Stomach smooth muscle (tissue), 2 donors: ENCODE measurements at regions not wholly inside any gene's neighbourhood (a gene's known extent, or its start where the extent isn't known, plus 50 kb on each side); places are given as distances from the start of the nearest gene placed in this dataset.

ENCODE experiments used
- H3K27ac ChIP-seq: one replicate; pipeline ENCODE4 v1.7.0; 2013; ENCODE audit warnings: mild to moderate bottlenecking, low read length, inconsistent platforms
- H3K27me3 ChIP-seq, 2 donors: one replicate each; pipeline ENCODE4 v1.7.0; 2013; ENCODE audit warnings: low read length in 2 of 2; ENCODE audit not compliant: insufficient read depth in 2 of 2, control insufficient read depth in 1 of 2
- H3K36me3 ChIP-seq, 2 donors: one replicate each; pipeline ENCODE4 v1.7.0; 2013; ENCODE audit warnings: low read length in 2 of 2; ENCODE audit not compliant: control insufficient read depth in 2 of 2, insufficient read depth in 2 of 2
- H3K4me1 ChIP-seq: one replicate; pipeline ENCODE4 v1.7.0; 2013; ENCODE audit warnings: low read length; ENCODE audit not compliant: control insufficient read depth, insufficient read depth
- H3K4me3 ChIP-seq, 2 donors: one replicate each; pipeline ENCODE4 v1.7.0; 2013; ENCODE audit warnings: low read length in 2 of 2
- H3K9ac ChIP-seq, 2 donors: one replicate each; pipeline ENCODE4 v1.7.0; 2013; ENCODE audit warnings: low read length in 2 of 2, mild to moderate bottlenecking in 1 of 2
- H3K9me3 ChIP-seq, 2 donors: one replicate each; pipeline ENCODE4 v1.7.0; 2013; ENCODE audit warnings: low read length in 2 of 2; ENCODE audit not compliant: control insufficient read depth in 2 of 2
- donor health status: healthy.
- donor health status: Pancreatic carcinoma.

DNA sequence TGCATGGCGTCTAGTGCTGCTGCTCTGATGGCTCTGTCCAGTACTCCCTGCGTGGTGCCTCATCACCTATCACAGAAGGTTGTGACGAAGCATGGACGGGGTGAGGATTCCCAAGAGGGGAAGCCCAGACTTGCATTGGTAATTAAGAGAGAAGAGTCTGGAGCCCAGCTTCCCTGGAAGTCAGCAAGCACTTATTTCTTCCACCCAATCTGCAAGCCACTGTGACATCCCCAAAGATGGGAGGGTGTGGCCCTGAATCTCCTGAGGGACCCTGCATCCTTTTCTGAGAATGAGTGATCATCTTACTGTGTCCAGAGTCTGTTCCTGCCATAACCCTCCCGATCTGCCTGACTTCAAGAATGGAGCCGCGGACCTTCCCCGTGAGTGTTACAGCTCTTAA lies 166.7 kb downstream of the PTPN20 start:
- Histone ChIP-seq H3K27me3 (peaks cover 0 to 4% of the 10 kb centered on the region in 2 donors), H3K36me3 (no peaks in the 10 kb centered on the region), H3K9ac (no peak overlapping the region), H3K4me1 (peaks cover 3% of the 10 kb centered on the region), H3K4me3 (no peak overlapping the region), H3K9me3 (no peaks in the 10 kb centered on the region), H3K27ac (no peak overlapping the region)

DNA sequence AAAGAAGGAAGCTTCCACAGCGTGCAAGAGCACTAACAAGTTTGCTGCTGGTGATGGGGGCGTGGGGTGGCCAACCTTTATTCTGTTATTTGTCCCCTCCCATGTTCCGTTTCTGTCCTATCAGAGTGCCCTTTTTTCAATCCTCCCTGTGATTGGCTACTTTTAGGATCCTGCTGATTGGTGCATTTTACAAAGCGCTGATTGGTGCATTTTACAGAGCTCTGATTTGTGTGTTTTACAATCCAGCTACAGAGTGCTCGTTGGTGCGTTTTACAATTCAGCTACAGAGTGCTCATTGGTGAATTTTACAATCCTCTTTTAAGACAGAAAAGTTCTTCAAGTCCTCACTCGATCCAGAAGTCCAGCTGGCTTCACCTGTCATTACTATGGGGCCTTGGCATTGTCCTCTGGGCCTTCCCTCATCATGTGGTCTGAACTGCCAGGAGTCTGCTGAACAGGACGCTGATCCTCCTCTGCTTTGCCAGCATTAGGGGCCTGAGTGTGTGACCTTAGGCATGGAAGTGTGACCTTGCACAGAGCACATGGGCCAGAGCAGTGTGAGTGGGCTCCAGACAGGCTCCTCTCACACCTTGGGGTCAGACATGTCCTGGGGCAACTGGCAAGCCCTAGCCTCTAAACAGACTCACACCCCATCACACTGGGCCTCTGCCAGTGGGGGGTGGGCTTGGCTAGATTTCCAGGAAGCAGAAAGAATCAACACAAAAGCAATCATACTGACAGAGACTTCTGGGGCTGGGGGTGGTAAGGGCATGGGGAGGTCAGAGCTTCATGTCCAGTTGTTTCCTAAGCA lies 167.4 kb downstream of the PTPN20 start:
- H3K9me3 ChIP-seq: no peaks in the 10 kb centered on the region
- peaks cover 0 to 4% of the 10 kb centered on the region in 2 donors for H3K27me3 ChIP-seq
- no peak overlapping the region for H3K27ac ChIP-seq
- peaks cover 3% of the 10 kb centered on the region for H3K4me1 ChIP-seq
- H3K4me3 ChIP-seq: no peak overlapping the region
- H3K9ac ChIP-seq: no peak overlapping the region
- no peaks in the 10 kb centered on the region for H3K36me3 ChIP-seq

DNA sequence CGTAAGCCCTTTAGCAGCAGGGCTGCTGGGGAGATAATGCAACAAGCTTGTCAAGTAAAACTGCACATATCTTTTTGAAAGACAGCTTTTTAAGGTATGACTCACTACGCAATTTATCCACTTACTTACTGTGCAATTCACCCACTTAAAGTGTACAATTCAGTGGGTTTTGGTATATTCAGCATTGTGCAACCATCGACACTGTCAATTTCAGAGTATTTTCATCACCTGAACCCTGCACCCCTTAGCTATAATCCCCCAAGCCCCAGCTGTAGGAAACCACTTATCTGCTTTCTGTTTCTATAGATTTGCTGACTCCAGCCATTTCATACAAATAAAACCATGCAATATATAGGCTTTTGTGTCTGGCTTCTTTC lies 168.0 kb downstream of the PTPN20 start:
- Histone ChIP-seq H3K4me1 (peaks cover 3% of the 10 kb centered on the region), H3K36me3 (no peaks in the 10 kb centered on the region), H3K9me3 (no peaks in the 10 kb centered on the region), H3K4me3 (no peak overlapping the region), H3K27ac (no peak overlapping the region), H3K9ac (no peak overlapping the region), H3K27me3 (peaks cover 0 to 4% of the 10 kb centered on the region in 2 donors)

DNA sequence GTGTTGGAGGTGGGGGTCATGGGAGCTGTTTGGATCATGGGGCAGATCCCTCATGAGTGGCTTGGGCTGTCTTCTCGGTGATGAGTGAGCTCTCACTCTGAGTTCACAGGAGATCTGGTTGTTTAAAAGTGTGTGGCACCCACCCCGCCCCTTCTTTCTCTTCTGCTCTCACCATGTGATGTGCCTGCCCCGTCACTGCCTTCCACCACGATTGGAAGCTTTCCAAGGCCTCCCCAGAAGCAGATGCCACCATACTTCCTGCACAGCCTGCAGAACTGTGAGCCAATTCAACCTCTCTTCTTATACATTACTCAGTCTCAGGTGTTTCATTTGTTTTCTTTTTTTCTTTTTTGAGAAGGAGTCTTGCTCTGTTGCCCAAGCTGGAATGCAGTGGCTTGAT lies 170.0 kb downstream of the PTPN20 start:
- Histone ChIP-seq H3K4me1 (peaks cover 3% of the 10 kb centered on the region), H3K4me3 (no peak overlapping the region), H3K27me3 (peaks cover 0 to 4% of the 10 kb centered on the region in 2 donors), H3K9me3 (no peaks in the 10 kb centered on the region), H3K27ac (no peak overlapping the region), H3K9ac (no peak overlapping the region), H3K36me3 (no peaks in the 10 kb centered on the region)

DNA sequence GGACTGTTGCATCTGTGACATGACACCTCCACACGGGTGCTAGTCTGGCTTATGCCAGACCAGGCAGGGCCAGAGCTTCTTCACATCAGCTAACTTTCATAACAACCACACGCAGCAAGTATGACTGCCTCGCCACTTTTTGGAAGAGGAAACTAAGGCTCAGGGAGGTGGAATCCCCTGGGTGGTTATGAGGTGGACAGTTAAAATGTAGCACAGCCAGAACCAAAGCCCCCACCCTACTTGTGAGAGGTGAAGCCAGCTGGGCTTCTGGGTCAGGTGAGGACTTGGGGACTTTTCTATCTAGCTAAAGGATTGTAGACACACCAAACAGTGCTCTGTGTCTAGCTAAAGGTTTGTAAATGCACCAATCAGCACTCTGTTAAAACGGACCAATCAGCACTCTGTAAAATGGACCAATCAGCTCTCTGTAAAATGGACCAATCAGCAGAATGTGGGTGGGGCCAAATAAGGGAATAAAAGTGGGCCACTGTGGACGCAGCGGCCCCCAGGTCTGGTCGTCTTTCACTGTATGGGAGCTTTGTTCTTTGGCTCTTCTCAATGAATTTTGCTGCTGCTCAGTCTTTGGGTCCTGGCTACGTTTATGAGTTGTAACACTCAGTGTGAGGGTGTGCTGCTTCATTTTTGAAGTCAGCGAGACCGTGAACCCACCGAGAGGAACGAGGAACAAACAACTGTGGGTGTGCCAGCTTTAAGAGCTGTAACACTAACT lies 171.0 kb downstream of the PTPN20 start:
- Histone ChIP-seq H3K27me3 (peaks cover 0 to 4% of the 10 kb centered on the region in 2 donors), H3K9ac (no peak overlapping the region), H3K36me3 (no peaks in the 10 kb centered on the region), H3K4me1 (no peaks in the 10 kb centered on the region), H3K27ac (no peak overlapping the region), H3K4me3 (no peak overlapping the region), H3K9me3 (no peaks in the 10 kb centered on the region)

DNA sequence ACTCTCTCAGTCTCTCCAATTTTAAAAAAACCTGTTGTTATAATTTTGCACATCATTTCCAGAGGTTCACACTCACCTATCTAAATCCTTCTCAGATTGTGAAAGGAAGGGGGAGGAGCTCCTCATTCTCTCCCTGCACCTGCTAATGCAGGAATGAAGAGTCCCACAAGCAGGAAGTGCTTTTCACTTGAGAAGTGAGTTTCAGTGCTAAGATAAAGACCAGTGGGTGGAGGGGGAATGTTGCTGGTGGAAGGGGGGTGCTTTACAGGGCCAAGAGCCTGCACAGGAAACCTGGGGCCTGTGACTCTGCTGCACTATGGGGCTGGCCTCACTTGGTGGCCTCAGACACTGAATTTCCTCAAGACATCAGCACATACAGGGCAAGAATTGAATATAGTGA lies 176.4 kb downstream of the PTPN20 start:
- no peak overlapping the region for H3K9ac ChIP-seq
- H3K9me3 ChIP-seq: no peaks in the 10 kb centered on the region
- no peaks in the 10 kb centered on the region for H3K36me3 ChIP-seq
- no peaks in the 10 kb centered on the region for H3K4me1 ChIP-seq
- no peaks in the 10 kb centered on the region for H3K27me3 ChIP-seq
- H3K27ac ChIP-seq: no peak overlapping the region
- no peak overlapping the region for H3K4me3 ChIP-seq

DNA sequence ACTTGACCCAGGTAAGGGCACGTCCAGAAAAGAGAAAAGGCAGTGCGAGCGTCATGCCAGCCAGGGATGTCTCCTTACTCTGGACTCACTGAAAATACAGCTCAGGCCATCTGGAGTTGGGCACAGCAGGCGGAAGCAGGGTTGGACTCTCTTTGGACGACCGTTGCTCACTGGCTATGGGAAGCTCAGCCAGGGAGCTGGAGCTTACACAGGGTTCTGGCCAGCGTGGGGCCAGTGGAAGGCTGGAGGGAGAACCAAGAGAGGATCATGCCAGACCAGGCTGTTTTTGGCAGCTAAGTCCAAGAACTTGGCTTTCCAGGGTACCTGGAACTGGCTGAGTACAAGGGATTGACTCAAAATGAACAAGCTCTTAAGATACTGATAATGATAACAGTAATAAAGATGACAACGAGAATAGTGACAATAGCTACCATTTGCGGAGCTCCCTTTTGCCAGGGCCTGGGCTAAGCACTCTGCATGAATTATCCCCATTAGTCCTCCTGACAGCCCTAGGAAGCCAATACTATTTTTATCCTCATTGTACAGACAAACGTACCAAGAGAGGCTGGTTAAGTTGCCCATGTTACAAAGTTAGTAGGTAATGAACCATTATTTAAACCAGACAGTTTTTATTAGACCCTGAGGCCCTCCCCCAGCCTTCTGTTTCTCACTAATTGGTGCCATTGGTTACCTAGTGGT lies 177.6 kb downstream of the PTPN20 start:
- Histone ChIP-seq H3K9me3 (no peaks in the 10 kb centered on the region), H3K27ac (no peak overlapping the region), H3K9ac (no peak overlapping the region), H3K36me3 (no peaks in the 10 kb centered on the region), H3K4me3 (no peak overlapping the region), H3K4me1 (no peaks in the 10 kb centered on the region), H3K27me3 (no peaks in the 10 kb centered on the region)

DNA sequence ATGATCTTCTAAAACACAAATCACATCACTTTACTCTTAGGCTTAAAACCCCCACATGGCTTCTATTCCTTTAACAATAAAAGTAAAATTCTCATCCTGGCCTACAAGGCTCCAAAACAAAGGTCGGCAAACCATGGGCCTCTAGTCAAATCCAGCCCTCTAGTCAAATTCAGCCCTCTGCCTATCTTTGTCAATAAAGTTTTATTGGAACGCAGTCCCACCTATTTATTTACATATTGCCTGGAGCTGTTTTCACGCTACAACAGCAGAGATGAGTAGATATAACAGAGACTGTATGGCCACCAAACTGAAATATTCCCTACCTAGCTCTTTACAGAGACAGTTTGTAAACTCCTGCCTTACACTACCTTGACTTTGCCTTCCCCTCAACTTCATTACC lies 178.8 kb downstream of the PTPN20 start:
- no peaks in the 10 kb centered on the region for H3K36me3 ChIP-seq
- H3K27ac ChIP-seq: no peak overlapping the region

DNA sequence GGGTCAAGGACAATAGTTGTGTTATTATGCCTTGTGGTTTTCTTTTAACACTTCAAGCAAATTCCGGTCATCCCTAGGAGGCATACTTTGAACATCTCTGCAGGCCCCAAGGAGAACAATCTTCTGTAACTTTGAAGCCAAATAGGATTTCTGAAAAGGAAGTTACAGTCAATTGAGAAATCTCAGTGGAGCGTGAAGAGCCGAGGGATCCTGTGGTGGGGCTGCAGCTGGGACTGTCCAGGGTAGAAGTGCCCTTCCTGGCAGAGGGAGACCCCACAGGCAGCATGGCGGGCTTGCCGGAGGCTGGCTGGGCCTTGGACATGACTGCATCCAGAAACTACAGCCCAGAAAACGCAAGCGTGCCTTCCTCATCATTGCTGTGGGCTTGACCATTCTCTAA lies 179.7 kb downstream of the PTPN20 start:
- Histone ChIP-seq H3K36me3 (no peaks in the 10 kb centered on the region), H3K9me3 (no peaks in the 10 kb centered on the region), H3K27ac (no peak overlapping the region), H3K9ac (no peak overlapping the region), H3K4me1 (no peaks in the 10 kb centered on the region), H3K27me3 (no peaks in the 10 kb centered on the region), H3K4me3 (no peak overlapping the region)

More for the DNA sequence above, 178.8 kb downstream of the PTPN20 start:
- H3K4me1 ChIP-seq: no peaks in the 10 kb centered on the region
- H3K27me3 ChIP-seq: no peaks in the 10 kb centered on the region
- H3K4me3 ChIP-seq: no peak overlapping the region
- no peaks in the 10 kb centered on the region for H3K9me3 ChIP-seq
- no peak overlapping the region for H3K9ac ChIP-seq

DNA sequence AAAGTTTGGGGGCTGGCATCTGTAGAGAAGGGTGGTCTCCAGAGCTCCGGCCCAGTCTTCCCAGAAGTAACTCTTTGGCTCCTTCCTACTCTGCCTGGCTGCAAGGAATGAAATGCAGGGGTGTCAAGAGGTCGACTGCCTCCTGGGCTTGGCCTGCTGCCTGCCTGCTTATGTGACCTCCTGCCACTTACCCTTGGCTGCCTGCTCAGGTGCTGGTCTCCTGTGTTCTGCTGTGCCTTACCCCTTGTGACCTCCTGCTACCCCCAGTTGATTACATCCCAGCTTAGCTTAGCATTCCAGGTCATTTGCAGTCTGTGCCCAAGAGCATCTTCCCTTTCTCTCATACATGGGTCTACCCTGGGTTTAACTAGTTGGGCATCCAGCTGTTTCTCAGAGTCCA lies 180.2 kb downstream of the PTPN20 start:
- Histone ChIP-seq H3K27ac (no peak overlapping the region), H3K36me3 (no peaks in the 10 kb centered on the region), H3K4me1 (no peaks in the 10 kb centered on the region), H3K27me3 (no peaks in the 10 kb centered on the region), H3K9ac (no peak overlapping the region), H3K4me3 (no peak overlapping the region), H3K9me3 (no peaks in the 10 kb centered on the region)
